ENCODE measurements at regions not wholly inside any gene's neighbourhood (a gene's known extent, or its start where the extent isn't known, plus 50 kb on each side); places are given as distances from the start of the nearest gene placed in this dataset.

DNA sequence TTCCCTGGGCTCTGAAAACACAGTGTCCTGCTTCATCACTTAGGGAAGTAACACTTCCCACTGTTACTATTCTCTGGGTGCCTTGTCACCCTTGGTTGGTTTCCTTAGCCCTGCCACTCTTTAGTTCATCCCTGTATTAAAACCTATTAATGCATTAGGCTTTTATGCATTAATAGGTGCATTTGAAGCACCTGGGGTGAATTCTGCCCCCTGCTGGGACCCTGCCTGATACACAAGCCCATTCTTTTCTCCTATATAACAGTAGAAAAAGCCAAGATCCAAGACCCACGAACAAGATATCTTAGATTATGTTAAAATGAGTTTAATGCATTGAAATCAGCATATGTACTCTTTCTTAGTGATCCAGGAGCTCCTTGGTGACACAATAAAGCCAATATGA is 235.7 kb downstream of the PMP22 start:
- TF ChIP-seq EZH2 (IDR thresholded peaks at IDR 0.05; ENCODE audit: borderline replicate concordance, insufficient read depth, low read length, poor library complexity, severe bottlenecking) (no peak), EP300 (conservative IDR thresholded peaks at IDR 0.05; ENCODE audit: poor library complexity, severe bottlenecking) (no peak), SMC3 (conservative IDR thresholded peaks at IDR 0.05; ENCODE audit: poor library complexity) (no peak), POLR2AphosphoS5 (IDR thresholded peaks at IDR 0.05) (no peak)
- TF ChIP-seq, protein P1, sequence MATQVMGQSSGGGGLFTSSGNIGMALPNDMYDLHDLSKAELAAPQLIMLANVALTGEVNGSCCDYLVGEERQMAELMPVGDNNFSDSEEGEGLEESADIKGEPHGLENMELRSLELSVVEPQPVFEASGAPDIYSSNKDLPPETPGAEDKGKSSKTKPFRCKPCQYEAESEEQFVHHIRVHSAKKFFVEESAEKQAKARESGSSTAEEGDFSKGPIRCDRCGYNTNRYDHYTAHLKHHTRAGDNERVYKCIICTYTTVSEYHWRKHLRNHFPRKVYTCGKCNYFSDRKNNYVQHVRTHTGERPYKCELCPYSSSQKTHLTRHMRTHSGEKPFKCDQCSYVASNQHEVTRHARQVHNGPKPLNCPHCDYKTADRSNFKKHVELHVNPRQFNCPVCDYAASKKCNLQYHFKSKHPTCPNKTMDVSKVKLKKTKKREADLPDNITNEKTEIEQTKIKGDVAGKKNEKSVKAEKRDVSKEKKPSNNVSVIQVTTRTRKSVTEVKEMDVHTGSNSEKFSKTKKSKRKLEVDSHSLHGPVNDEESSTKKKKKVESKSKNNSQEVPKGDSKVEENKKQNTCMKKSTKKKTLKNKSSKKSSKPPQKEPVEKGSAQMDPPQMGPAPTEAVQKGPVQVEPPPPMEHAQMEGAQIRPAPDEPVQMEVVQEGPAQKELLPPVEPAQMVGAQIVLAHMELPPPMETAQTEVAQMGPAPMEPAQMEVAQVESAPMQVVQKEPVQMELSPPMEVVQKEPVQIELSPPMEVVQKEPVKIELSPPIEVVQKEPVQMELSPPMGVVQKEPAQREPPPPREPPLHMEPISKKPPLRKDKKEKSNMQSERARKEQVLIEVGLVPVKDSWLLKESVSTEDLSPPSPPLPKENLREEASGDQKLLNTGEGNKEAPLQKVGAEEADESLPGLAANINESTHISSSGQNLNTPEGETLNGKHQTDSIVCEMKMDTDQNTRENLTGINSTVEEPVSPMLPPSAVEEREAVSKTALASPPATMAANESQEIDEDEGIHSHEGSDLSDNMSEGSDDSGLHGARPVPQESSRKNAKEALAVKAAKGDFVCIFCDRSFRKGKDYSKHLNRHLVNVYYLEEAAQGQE (IDR thresholded peaks at IDR 0.05; ENCODE audit: borderline replicate concordance): no peak

All from neural cell (in vitro differentiated cells).